SK-N-SH (cell line): ENCODE measurements at regions not wholly inside any gene's neighbourhood (a gene's known extent, or its start where the extent isn't known, plus 50 kb on each side); places are given as distances from the start of the nearest gene placed in this dataset.

Experiments
- CTCF ChIA-PET: fragments of 300-600, 350-600 bp; formaldehyde crosslinking; extraction: SDS; loops from one replicate; lab custom pipeline; 2021; lab: Yijun Ruan, JAX
- POLR2A ChIA-PET: fragments of 350-600 bp; sonication (Branson Sonifier 250); formaldehyde crosslinking; extraction: SDS; loops from one replicate; lab custom pipeline; 2020; ENCODE audit warnings: antibody characterized with exemption, inconsistent platforms; lab: Yijun Ruan, JAX
- DNase-seq: peaks from one replicate; pipeline ENCODE4 v3.0.0; 2012
- H2AFZ ChIP-seq: fragments of 200-600 bp; sonication (generic); 2 replicates; pipeline ENCODE4 v1.8.1; 2016; ENCODE audit warnings: antibody characterized with exemption, mild to moderate bottlenecking, low read depth
- H3F3A ChIP-seq: fragments of 200-600 bp; sonication (generic); replicated peaks from 2 replicates; pipeline ENCODE3; 2016; ENCODE audit warnings: antibody characterized with exemption, mild to moderate bottlenecking; ENCODE audit not compliant: insufficient read depth
- H3K27ac ChIP-seq, 2 experiments: fragments of 200-500 bp in 1 of 2; fragments of 200-600 bp in 1 of 2; sonication (Bioruptor generic) in 1 of 2; sonication (generic), shearing (Covaris generic) in 1 of 2; 2 replicates each; pipeline versions ENCODE4 v1.5.1 to v1.6.1; 2014 to 2016; ENCODE audit warnings: low read depth in 2 of 2, inconsistent platforms in 1 of 2, low read length in 1 of 2, mild to moderate bottlenecking in 1 of 2, mixed read lengths in 1 of 2
- H3K27me3 ChIP-seq: fragments of 200-600 bp; sonication (generic), shearing (Covaris generic); 2 replicates; pipeline ENCODE4 v1.6.1; 2016; ENCODE audit warnings: mixed run types; ENCODE audit not compliant: insufficient read depth
- H3K36me3 ChIP-seq, 2 experiments: fragments of 200-500 bp in 1 of 2; fragments of 200-600 bp in 1 of 2; sonication (Bioruptor generic) in 1 of 2; sonication (generic) in 1 of 2; replicated peaks in 1 of 2; 2 replicates each; pipeline versions ENCODE3 to v1.5.1; 2014 to 2016; ENCODE audit warnings: low read length in 1 of 2, mild to moderate bottlenecking in 1 of 2; ENCODE audit not compliant: insufficient read depth in 2 of 2, control insufficient read depth in 1 of 2
- H3K4me1 ChIP-seq, 2 experiments: fragments of 200-500 bp in 1 of 2; fragments of 200-600 bp in 1 of 2; sonication (Bioruptor generic) in 1 of 2; sonication (generic), shearing (Covaris generic) in 1 of 2; 2 replicates each; pipeline versions ENCODE4 v1.5.1 to v1.6.1; 2014 to 2016; ENCODE audit warnings: low read depth in 1 of 2, low read length in 1 of 2, mixed run types in 1 of 2; ENCODE audit not compliant: insufficient read depth in 2 of 2, control insufficient read depth in 1 of 2
- H3K4me2 ChIP-seq: fragments of 200-600 bp; sonication (generic), shearing (Covaris generic); 2 replicates; pipeline ENCODE4 v1.6.1; 2017; ENCODE audit warnings: mixed run types
- H3K4me3 ChIP-seq, 2 experiments: fragments of 200-500 bp in 1 of 2; fragments of 200-600 bp in 1 of 2; sonication (Bioruptor generic) in 1 of 2; sonication (generic), shearing (Covaris generic) in 1 of 2; 2 replicates each; pipeline versions ENCODE4 v1.5.1 to v1.8.1; 2014 to 2016; ENCODE audit warnings: low read depth in 2 of 2, inconsistent platforms in 1 of 2, low read length in 1 of 2, mild to moderate bottlenecking in 1 of 2, mixed read lengths in 1 of 2, moderate library complexity in 1 of 2
- H3K79me2 ChIP-seq: fragments of 200-600 bp; sonication (generic); 2 replicates; pipeline ENCODE4 v1.8.1; 2017; ENCODE audit warnings: mild to moderate bottlenecking; ENCODE audit not compliant: insufficient read depth
- H3K9ac ChIP-seq: fragments of 200-600 bp; sonication (generic); 2 replicates; pipeline ENCODE4 v1.6.1; 2017; ENCODE audit warnings: mixed run types
- H3K9me2 ChIP-seq: fragments of 200-600 bp; sonication (generic); 2 replicates; pipeline ENCODE4 v1.6.1; 2017; ENCODE audit warnings: mixed run types
- H3K9me3 ChIP-seq: fragments of 200-600 bp; sonication (generic); 2 replicates; pipeline ENCODE4 v1.6.1; 2017; ENCODE audit warnings: mixed run types, mild to moderate bottlenecking, moderate library complexity
- H4K20me1 ChIP-seq: fragments of 200-600 bp; sonication (generic); 2 replicates; pipeline ENCODE4 v1.6.1; 2017; ENCODE audit warnings: mild to moderate bottlenecking, mixed run types; ENCODE audit not compliant: insufficient read depth
- CHD2 ChIP-seq: fragments of 150-350 bp; IDR thresholded peaks from 2 replicates; pipeline ENCODE4 v1.6.1; 2018; ENCODE audit warnings: low read length; ENCODE audit not compliant: partially characterized antibody
- CTCF ChIP-seq: fragments of 200-600 bp; sonication (generic); IDR thresholded peaks from 2 replicates; pipeline ENCODE4 v1.6.1; 2017; ENCODE audit warnings: antibody characterized with exemption, mild to moderate bottlenecking, moderate library complexity
- EZH2phosphoT487 ChIP-seq: fragments of 200-600 bp; sonication (generic); IDR thresholded peaks from 2 replicates; pipeline ENCODE4 v1.6.1; 2017; ENCODE audit warnings: low read depth, mixed run types, mild to moderate bottlenecking, antibody characterized with exemption, moderate library complexity, borderline replicate concordance
- FOXJ3 ChIP-seq: sonication (generic); formaldehyde crosslinking; IDR thresholded peaks from 2 replicates; pipeline ENCODE4 v1.5.1; 2020; ENCODE audit warnings: mild to moderate bottlenecking, missing genetic modification reagents
- FOXM1 ChIP-seq: IDR thresholded peaks from 2 replicates; pipeline ENCODE4 v1.4.0; 2012; ENCODE audit warnings: low read depth, mild to moderate bottlenecking
- GABPA ChIP-seq: IDR thresholded peaks from 2 replicates; pipeline ENCODE4 v1.4.0; 2012; ENCODE audit warnings: low read depth, mild to moderate bottlenecking
- IRF3 ChIP-seq: fragments of 150-350 bp; IDR thresholded peaks from 2 replicates; pipeline ENCODE4 v1.6.1; 2016; ENCODE audit warnings: mild to moderate bottlenecking, low read depth, low read length
- JUND ChIP-seq: IDR thresholded peaks from 2 replicates; pipeline ENCODE4 v1.4.0; 2012
- MEF2A ChIP-seq: IDR thresholded peaks from 2 replicates; pipeline ENCODE4 v1.4.0; 2012; ENCODE audit warnings: low read depth, borderline replicate concordance
- MXI1 ChIP-seq: IDR thresholded peaks from 2 replicates; pipeline ENCODE4 v1.6.1; 2012; ENCODE audit warnings: mild to moderate bottlenecking, low read depth, low read length, improper control_type of control experiment
- NFIC ChIP-seq: IDR thresholded peaks from 2 replicates; pipeline ENCODE4 v1.4.0; 2012; ENCODE audit warnings: borderline replicate concordance
- NRF1 ChIP-seq: IDR thresholded peaks from 2 replicates; pipeline ENCODE4 v1.6.1; 2012; ENCODE audit warnings: low read depth, mild to moderate bottlenecking, low read length
- PBX3 ChIP-seq: IDR thresholded peaks from 2 replicates; pipeline ENCODE4; 2012
- RAD21 ChIP-seq: IDR thresholded peaks from 2 replicates; pipeline ENCODE4 v1.6.1; 2012; ENCODE audit warnings: mild to moderate bottlenecking, low read length
- RCOR1 ChIP-seq: fragments of 150-350 bp; IDR thresholded peaks from 2 replicates; pipeline ENCODE4 v1.6.1; 2017; ENCODE audit warnings: antibody characterized with exemption, low read length
- REST ChIP-seq: IDR thresholded peaks from 2 replicates; pipeline ENCODE4 v1.6.1; 2012; ENCODE audit warnings: mild to moderate bottlenecking, low read depth, low read length, moderate library complexity
- SIN3A ChIP-seq: IDR thresholded peaks from 2 replicates; pipeline ENCODE4 v1.6.1; 2012; ENCODE audit warnings: low read depth, mild to moderate bottlenecking, low read length, moderate library complexity, borderline replicate concordance
- SMC3 ChIP-seq: IDR thresholded peaks from 2 replicates; pipeline ENCODE4 v1.6.1; 2012; ENCODE audit warnings: low read depth, low read length, improper control_type of control experiment
- TAF1 ChIP-seq: IDR thresholded peaks from 2 replicates; pipeline ENCODE4 v1.6.1; 2012; ENCODE audit warnings: low read depth, mild to moderate bottlenecking, low read length, moderate library complexity, borderline replicate concordance
- TCF12 ChIP-seq: IDR thresholded peaks from 2 replicates; pipeline ENCODE4 v1.4.0; 2012
- TEAD4 ChIP-seq: IDR thresholded peaks from 2 replicates; pipeline ENCODE4 v1.4.0; 2012; ENCODE audit warnings: mild to moderate bottlenecking, borderline replicate concordance; ENCODE audit not compliant: insufficient read depth
- ZBTB33 ChIP-seq: IDR thresholded peaks from 2 replicates; pipeline ENCODE4 v1.4.0; 2012; ENCODE audit warnings: low read depth, borderline replicate concordance
- WGBS: methylation state at CpG from one replicate; pipeline ENCODE4 v1.1.6; 2017; ENCODE audit warnings: low lambda C conversion rate; 5-methylcytosine and 5-hydroxymethylcytosine counted together

- TF ChIP-seq GABPA (no peak), NFIC (no peak), PBX3 (no peak), RAD21 (no peak), SMC3 (no peak)
Measured at GRCh38 chr4:144499777-144500176, 146.2 kb upstream of the HHIP start (continued).

GRCh38 chr4:144501231-144501780 lies 144.7 kb upstream of the HHIP start:
- Histone ChIP-seq H2AFZ (no peak overlapping the region), H3K36me3 (no peaks in the 10 kb centered on the region), H3K4me1 (no peaks in the 10 kb centered on the region), H3K4me3 (no peak overlapping the region), H3F3A (no peaks in the 10 kb centered on the region), H4K20me1 (no peaks in the 10 kb centered on the region), H3K27ac (peak overlapping the region in 1 of 2 experiments; percentile 16; a peak in 1 of 4 replicates), H3K79me2 (no peaks in the 10 kb centered on the region), H3K9me2 (no peaks in the 10 kb centered on the region), H3K4me2 (no peak overlapping the region), H3K9ac (no peak overlapping the region), H3K9me3 (no peaks in the 10 kb centered on the region), H3K27me3 (peaks cover 9% of the 10 kb centered on the region; the same call in 1 of the 2 replicates)
- 8% methylated on average over 1 of the region's 1 CpG for WGBS
- CTCF ChIA-PET, result no interaction called here
- POLR2A ChIA-PET, result no interaction called here
- no peak for DNase-seq
- TF ChIP-seq NRF1 (no peak), MEF2A (no peak), IRF3 (no peak), RCOR1 (no peak), TEAD4 (no peak), TAF1 (no peak), RAD21 (no peak), TCF12 (no peak), JUND (no peak), MXI1 (no peak), CHD2 (no peak), CTCF (no peak), EZH2phosphoT487 (no peak), REST (no peak), GABPA (no peak), SIN3A (no peak), ZBTB33 (no peak), FOXJ3 (CRISPR knock-in tag) (no peak), FOXM1 (no peak)
